ENCODE measurements at regions not wholly inside any gene's neighbourhood (a gene's known extent, or its start where the extent isn't known, plus 50 kb on each side); places are given as distances from the start of the nearest gene placed in this dataset.

- no peak for DNase-seq
- TF ChIP-seq CTCF (IDR thresholded peaks at IDR 0.05; ENCODE audit: low read depth, low read length): no peak
- Histone ChIP-seq H3K36me3 (no peaks in the 10 kb centered on the region), H3K4me3 (ENCODE audit: low read depth, low read length) (no peak overlapping the region), H3K9me3 (ENCODE audit: severe bottlenecking) (no peaks in the 10 kb centered on the region), H3K27me3 (ENCODE audit: insufficient read depth, low read depth, severe bottlenecking) (no peaks in the 10 kb centered on the region), H3K27ac (no peak overlapping the region)
These were observed 61.3 kb upstream of the UGT8 start for GRCh38 chr4:114537352-114537751.

GRCh38 chr4:114538012-114538617, 60.5 kb upstream of the UGT8 start:
- DNase-seq: no peak
- Histone ChIP-seq H3K4me3 (ENCODE audit: low read depth, low read length) (no peak overlapping the region), H3K9me3 (ENCODE audit: severe bottlenecking) (no peaks in the 10 kb centered on the region), H3K36me3 (no peaks in the 10 kb centered on the region), H3K27ac (no peak overlapping the region), H3K27me3 (ENCODE audit: insufficient read depth, low read depth, severe bottlenecking) (no peaks in the 10 kb centered on the region)
- no peak for TF ChIP-seq CTCF (IDR thresholded peaks at IDR 0.05; ENCODE audit: low read depth, low read length)

- Histone ChIP-seq H3K27me3 (ENCODE audit: insufficient read depth, low read depth, severe bottlenecking) (no peaks in the 10 kb centered on the region), H3K4me3 (ENCODE audit: low read depth, low read length) (no peak overlapping the region), H3K36me3 (no peaks in the 10 kb centered on the region), H3K27ac (no peak overlapping the region), H3K9me3 (ENCODE audit: severe bottlenecking) (no peaks in the 10 kb centered on the region)
- no peak for TF ChIP-seq CTCF (IDR thresholded peaks at IDR 0.05; ENCODE audit: low read depth, low read length)
- no peak for DNase-seq
These were observed 58.6 kb upstream of the UGT8 start for GRCh38 chr4:114539985-114540384.

GRCh38 chr4:114547340-114548134, 51.1 kb upstream of the UGT8 start:
- no peak for TF ChIP-seq CTCF (IDR thresholded peaks at IDR 0.05; ENCODE audit: low read depth, low read length)
- H3K4me3 ChIP-seq (ENCODE audit: low read depth, low read length): no peak overlapping the region
- no peaks in the 10 kb centered on the region for H3K27me3 ChIP-seq (ENCODE audit: insufficient read depth, low read depth, severe bottlenecking)
- H3K27ac ChIP-seq: no peak overlapping the region
- no peak for DNase-seq
- no peaks in the 10 kb centered on the region for H3K36me3 ChIP-seq
- H3K9me3 ChIP-seq (ENCODE audit: severe bottlenecking): peaks cover 8% of the 10 kb centered on the region

Data from WERI-Rb-1 (cell line).